Thyroid gland (tissue), 4 donors: ENCODE measurements at regions not wholly inside any gene's neighbourhood (a gene's known extent, or its start where the extent isn't known, plus 50 kb on each side); places are given as distances from the start of the nearest gene placed in this dataset.
A peak's percentile ranks its signal among the peaks of the same experiment; 100 is the strongest.

Source experiments
- DNase-seq, 2 donors: peaks; one replicate each; pipeline ENCODE4 v3.0.0-alpha.2; 2019
- H3K27ac ChIP-seq, 3 donors: fragments of 200-600 bp; sonication (generic); 1 replicate in 2 of 3; 2 replicates in 1 of 3; pipeline ENCODE4 v1.5.1; 2016 to 2019; ENCODE audit warnings: mild to moderate bottlenecking in 1 of 3, moderate library complexity in 1 of 3
- H3K27me3 ChIP-seq: fragments of 200-600 bp; sonication (generic); one replicate; pipeline ENCODE4 v1.5.1; 2019
- H3K36me3 ChIP-seq, 2 donors: fragments of 200-600 bp; sonication (generic); one replicate each; pipeline ENCODE4 v1.5.1; 2016 to 2019
- H3K4me1 ChIP-seq, 2 donors: fragments of 200-600 bp; sonication (generic); one replicate each; pipeline ENCODE4 v1.5.1; 2017 to 2019
- H3K4me3 ChIP-seq, 3 donors: fragments of 200-600 bp; sonication (generic); replicated peaks in 1 of 3; 1 replicate in 2 of 3; 2 replicates in 1 of 3; pipeline ENCODE4 v1.5.1; 2016; ENCODE audit warnings: mild to moderate bottlenecking in 1 of 3
- H3K9me3 ChIP-seq: fragments of 200-600 bp; sonication (generic); one replicate; pipeline ENCODE4 v1.5.1; 2017
- CTCF ChIP-seq, 6 experiments: fragments of 200-600 bp in 3 of 6; fragments of 450-650 bp in 3 of 6; sonication (generic) in 3 of 6; IDR thresholded peaks; one replicate each; pipeline ENCODE4 v1.5.1; 2016 to 2019; ENCODE audit warnings: antibody characterized with exemption in 6 of 6, mild to moderate bottlenecking in 2 of 6, inconsistent platforms in 1 of 6, moderate library complexity in 1 of 6
- POLR2A ChIP-seq, 2 donors: fragments of 450-650 bp; IDR thresholded peaks; one replicate each; pipeline ENCODE4 v1.6.1; 2017; ENCODE audit warnings: antibody characterized with exemption in 2 of 2, mild to moderate bottlenecking in 2 of 2, moderate library complexity in 1 of 2
- WGBS, 2 donors: methylation state at CpG; one replicate each; pipeline ENCODE4 v1.1.5; 2017; 5-methylcytosine and 5-hydroxymethylcytosine counted together
- intact Hi-C: fragments of 100-400 bp; cut with DNase I; formaldehyde crosslinking; loops from one replicate; pipeline ENCODE4 v1.15.1; 2023

GRCh38 chr20:60677819-60678218 lies 574.2 kb upstream of the CDH4 start:
- DNase-seq = no peak
- Histone ChIP-seq H3K27me3 (no peaks in the 10 kb centered on the region), H3K4me3 (no peak overlapping the region), H3K27ac (no peak overlapping the region), H3K4me1 (peaks cover 8 to 13% of the 10 kb centered on the region in 2 donors), H3K9me3 (no peaks in the 10 kb centered on the region), H3K36me3 (no peaks in the 10 kb centered on the region)
- TF ChIP-seq POLR2A (IDR thresholded peaks at IDR 0.05) (no peak), CTCF (IDR thresholded peaks at IDR 0.05) (no peak)
- intact Hi-C loops = no loop called here
- WGBS, 2 donors = 93 to 95% methylated on average over 1 of the region's 1 CpG

GRCh38 chr20:60680554-60680953 lies 571.5 kb upstream of the CDH4 start:
- DNase-seq = peak; percentile 47 to 61
- intact Hi-C loops = no loop called here
- no peak overlapping the region for H3K4me3 ChIP-seq
- H3K9me3 ChIP-seq = no peaks in the 10 kb centered on the region
- TF ChIP-seq CTCF (IDR thresholded peaks at IDR 0.05) (no peak), POLR2A (IDR thresholded peaks at IDR 0.05) (no peak)
- H3K36me3 ChIP-seq = no peaks in the 10 kb centered on the region
- peaks cover 8 to 13% of the 10 kb centered on the region in 2 donors for H3K4me1 ChIP-seq
- WGBS, 2 donors = 18 to 51% methylated on average over 6 of the region's 6 CpGs
- H3K27me3 ChIP-seq = no peaks in the 10 kb centered on the region
- peak overlapping the region in 2 of 3 donors; percentile 16 to 45 for H3K27ac ChIP-seq

GRCh38 chr20:60687213-60687612 lies 564.8 kb upstream of the CDH4 start:
- Histone ChIP-seq H3K27me3 (no peaks in the 10 kb centered on the region), H3K4me1 (no peaks in the 10 kb centered on the region), H3K9me3 (no peaks in the 10 kb centered on the region), H3K4me3 (no peak overlapping the region), H3K27ac (no peak overlapping the region), H3K36me3 (no peaks in the 10 kb centered on the region)
- intact Hi-C loops = no loop called here
- 88 to 95% methylated on average over 8 of the region's 8 CpGs for WGBS, 2 donors
- TF ChIP-seq CTCF (IDR thresholded peaks at IDR 0.05) (no peak), POLR2A (IDR thresholded peaks at IDR 0.05) (no peak)
- DNase-seq = no peak

- H3K36me3 ChIP-seq = no peaks in the 10 kb centered on the region
- H3K9me3 ChIP-seq = no peaks in the 10 kb centered on the region
- DNase-seq = no peak
- no peak overlapping the region for H3K27ac ChIP-seq
- WGBS, 2 donors = 46 to 55% methylated on average over 3 of the region's 3 CpGs
- H3K4me1 ChIP-seq = no peaks in the 10 kb centered on the region
- H3K27me3 ChIP-seq = no peaks in the 10 kb centered on the region
- no peak overlapping the region for H3K4me3 ChIP-seq
- TF ChIP-seq CTCF (IDR thresholded peaks at IDR 0.05) (no peak), POLR2A (IDR thresholded peaks at IDR 0.05) (no peak)
- intact Hi-C loops = no loop called here
Measured at GRCh38 chr20:60690771-60691170, 561.3 kb upstream of the CDH4 start.

GRCh38 chr20:60691966-60692615 lies 560.0 kb upstream of the CDH4 start:
- intact Hi-C loops = no loop called here
- WGBS, 2 donors = 78 to 87% methylated on average over 4 of the region's 4 CpGs
- Histone ChIP-seq H3K4me1 (no peaks in the 10 kb centered on the region), H3K36me3 (no peaks in the 10 kb centered on the region), H3K9me3 (no peaks in the 10 kb centered on the region), H3K4me3 (no peak overlapping the region), H3K27me3 (no peaks in the 10 kb centered on the region), H3K27ac (no peak overlapping the region)
- DNase-seq = no peak
- TF ChIP-seq CTCF (IDR thresholded peaks at IDR 0.05) (no peak), POLR2A (IDR thresholded peaks at IDR 0.05) (no peak)
